DOHH2 (cell line): ENCODE measurements at regions not wholly inside any gene's neighbourhood (a gene's known extent, or its start where the extent isn't known, plus 50 kb on each side); places are given as distances from the start of the nearest gene placed in this dataset.

ENCODE experiments used
- CTCF ChIP-seq: fragments of 200-600 bp; sonication (generic); IDR thresholded peaks from one replicate; pipeline ENCODE4 v1.5.1; 2014; ENCODE audit warnings: antibody characterized with exemption, mild to moderate bottlenecking, low read depth, low read length; ENCODE audit not compliant: poor library complexity, severe bottlenecking
- EZH2phosphoT487 ChIP-seq: fragments of 200-600 bp; sonication (generic); IDR thresholded peaks from 2 replicates; pipeline ENCODE4 v1.6.1; 2017; ENCODE audit warnings: borderline replicate concordance, mild to moderate bottlenecking, antibody characterized with exemption, low read length, moderate library complexity, mixed read lengths

DNA sequence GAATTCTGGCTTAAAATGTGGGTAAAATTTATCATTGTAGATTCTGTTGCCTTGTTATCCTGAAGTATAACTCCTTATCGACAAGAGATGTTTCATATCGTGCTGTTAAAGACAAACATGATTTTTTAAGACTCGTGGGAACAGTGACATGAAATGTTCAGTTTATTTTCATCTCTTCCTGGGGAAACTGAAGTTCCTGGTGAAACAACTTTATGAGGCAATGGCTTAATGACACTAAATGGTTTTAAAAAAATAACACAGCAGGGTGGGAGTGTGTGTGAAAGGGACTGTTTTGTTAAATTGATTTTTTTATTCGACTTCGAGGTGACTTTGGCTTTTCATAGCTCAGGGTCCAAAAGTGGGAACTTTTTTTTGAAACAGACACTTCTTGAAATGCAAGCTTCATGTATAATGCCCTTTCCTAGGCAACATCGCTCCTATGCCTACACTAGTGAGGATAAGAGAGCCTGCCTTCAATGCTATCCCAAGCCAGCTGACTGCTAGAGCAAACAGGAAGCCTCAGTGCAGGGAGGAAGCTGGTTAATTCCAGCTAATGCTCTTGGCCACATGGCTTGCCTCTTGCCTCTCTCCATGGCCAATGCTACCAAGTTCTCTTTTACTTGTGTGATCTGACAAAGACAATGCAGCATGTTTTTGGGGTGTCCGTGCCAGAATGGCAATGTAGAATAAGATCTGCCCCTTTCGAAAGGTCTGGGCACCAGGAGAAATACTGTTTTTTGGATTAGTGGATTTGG lies 57.8 kb downstream of the PABIR2 start:
- no peak for TF ChIP-seq CTCF
- TF ChIP-seq EZH2phosphoT487: no peak
